IMR-90 (cell line): ENCODE measurements at regions not wholly inside any gene's neighbourhood (a gene's known extent, or its start where the extent isn't known, plus 50 kb on each side); places are given as distances from the start of the nearest gene placed in this dataset.

ENCODE experiments used
- ATAC-seq: fragments of 200-7000 bp; cut with Tn5 transposase; 2 replicates; pipeline ENCODE4 v1.9.1; 2020; ENCODE audit warnings: low read depth, mild to moderate bottlenecking, moderate library complexity
- BruUV-seq: library from RNA; stranded (reverse); fragments of 400-500 nt; replicated peaks from 2 replicates; lab custom pipeline; 2021; lab: Mats Ljungman, UMichigan
- CTCF ChIA-PET: fragments of 300-600 bp; formaldehyde crosslinking; extraction: SDS; loops from one replicate; lab custom pipeline; 2021; ENCODE audit warnings: antibody characterized with exemption; lab: Yijun Ruan, JAX
- POLR2A ChIA-PET: fragments of 300-600 bp; sonication (Branson Sonifier 250); formaldehyde crosslinking; loops from one replicate; lab custom pipeline; 2022; ENCODE audit warnings: antibody characterized with exemption; ENCODE audit not compliant: unreplicated experiment; lab: Charles Lee
- DNase-seq: peaks from one replicate; pipeline ENCODE4 v3.0.0; 2013
- H2AFZ ChIP-seq: replicated peaks from 2 replicates; pipeline ENCODE3; 2013; ENCODE audit warnings: low read length, mild to moderate bottlenecking; ENCODE audit not compliant: poor library complexity
- H2AK5ac ChIP-seq: 2 replicates; pipeline ENCODE4 v1.6.1; 2013; ENCODE audit warnings: low read depth, low read length, inconsistent platforms
- H2AK9ac ChIP-seq: replicated peaks from 2 replicates; pipeline ENCODE3; 2013; ENCODE audit warnings: mild to moderate bottlenecking, low read depth, low read length, moderate library complexity; ENCODE audit not compliant: poor library complexity
- H2BK120ac ChIP-seq: 2 replicates; pipeline ENCODE4 v1.6.1; 2013; ENCODE audit warnings: low read depth, low read length, inconsistent platforms
- H2BK15ac ChIP-seq: 3 replicates; pipeline ENCODE4 v1.6.1; 2013; ENCODE audit warnings: low read depth, low read length, inconsistent platforms
- H2BK20ac ChIP-seq: 2 replicates; pipeline ENCODE4 v1.6.1; 2013; ENCODE audit warnings: low read depth, mild to moderate bottlenecking, inconsistent platforms, low read length, moderate library complexity
- H2BK5ac ChIP-seq: 2 replicates; pipeline ENCODE4 v1.6.1; 2013; ENCODE audit warnings: mild to moderate bottlenecking, low read depth, low read length, inconsistent platforms; ENCODE audit not compliant: poor library complexity, severe bottlenecking
- H3K14ac ChIP-seq: replicated peaks from 2 replicates; pipeline ENCODE4 v1.6.1; 2013; ENCODE audit warnings: low read depth, low read length, inconsistent platforms
- H3K18ac ChIP-seq: 2 replicates; pipeline ENCODE4 v1.6.1; 2013; ENCODE audit warnings: low read depth, low read length, control low read depth
- H3K23ac ChIP-seq: 2 replicates; pipeline ENCODE4 v1.6.1; 2013; ENCODE audit warnings: low read depth, low read length, inconsistent platforms
- H3K27ac ChIP-seq: 2 replicates; pipeline ENCODE4 v1.5.1; 2013; ENCODE audit warnings: mild to moderate bottlenecking, control low read depth, low read length; ENCODE audit not compliant: insufficient read depth
- H3K27me3 ChIP-seq: 2 replicates; pipeline ENCODE4 v1.6.1; 2013; ENCODE audit warnings: low read length; ENCODE audit not compliant: control insufficient read depth, insufficient read depth
- H3K36me3 ChIP-seq: 2 replicates; pipeline ENCODE4 v1.6.1; 2013; ENCODE audit warnings: low read length, mixed read lengths; ENCODE audit not compliant: control insufficient read depth, insufficient read depth
- H3K4ac ChIP-seq: 2 replicates; pipeline ENCODE4 v1.6.1; 2013; ENCODE audit warnings: low read depth, low read length, inconsistent platforms
- H3K4me1 ChIP-seq: 2 replicates; pipeline ENCODE4 v1.6.1; 2013; ENCODE audit warnings: low read length, mixed read lengths; ENCODE audit not compliant: control insufficient read depth, insufficient read depth
- H3K4me2 ChIP-seq: 2 replicates; pipeline ENCODE4 v1.6.1; 2013; ENCODE audit warnings: low read depth, mild to moderate bottlenecking, control low read depth, low read length, moderate library complexity
- H3K4me3 ChIP-seq: 2 replicates; pipeline ENCODE4 v1.5.1; 2013; ENCODE audit warnings: low read depth, mild to moderate bottlenecking, control low read depth, low read length, moderate library complexity; ENCODE audit not compliant: insufficient read depth
- H3K56ac ChIP-seq: 2 replicates; pipeline ENCODE4 v1.6.1; 2013; ENCODE audit warnings: low read length, inconsistent platforms; ENCODE audit not compliant: insufficient read depth; ENCODE audit errors: extremely low read depth
- H3K79me1 ChIP-seq, 2 experiments: 2 replicates each; pipeline ENCODE4 v1.6.1; 2013; ENCODE audit warnings: low read length in 2 of 2, inconsistent platforms in 1 of 2, low read depth in 1 of 2
- H3K9ac ChIP-seq: 2 replicates; pipeline ENCODE4 v1.6.1; 2013; ENCODE audit warnings: low read depth, low read length, control low read depth
- H3K9me1 ChIP-seq: 2 replicates; pipeline ENCODE4 v1.6.1; 2013; ENCODE audit warnings: low read length, inconsistent platforms; ENCODE audit not compliant: insufficient read depth
- H3K9me3 ChIP-seq: 2 replicates; pipeline ENCODE4 v1.6.1; 2013; ENCODE audit warnings: low read length; ENCODE audit not compliant: control insufficient read depth, insufficient read depth
- H4K20me1 ChIP-seq: 2 replicates; pipeline ENCODE4 v1.6.1; 2013; ENCODE audit warnings: low read length, inconsistent platforms; ENCODE audit not compliant: insufficient read depth
- H4K5ac ChIP-seq: 2 replicates; pipeline ENCODE4 v1.6.1; 2013; ENCODE audit warnings: mild to moderate bottlenecking, low read depth, low read length, control low read depth
- H4K8ac ChIP-seq, 2 experiments: 2 replicates each; pipeline ENCODE4 v1.6.1; 2013; ENCODE audit warnings: low read depth in 2 of 2, low read length in 2 of 2, control low read depth in 1 of 2, inconsistent platforms in 1 of 2
- H4K91ac ChIP-seq: 2 replicates; pipeline ENCODE4 v1.6.1; 2013; ENCODE audit warnings: low read depth, low read length, inconsistent platforms; ENCODE audit not compliant: insufficient read depth
- CHD1 ChIP-seq: IDR thresholded peaks from 2 replicates; pipeline ENCODE4 v1.6.1; 2012; ENCODE audit warnings: low read depth, low read length, improper control_type of control experiment
- CTCF ChIP-seq: conservative IDR thresholded peaks from 2 replicates; pipeline ENCODE4 v1.5.1; 2012; ENCODE audit warnings: mild to moderate bottlenecking, low read depth, low read length, improper control_type of control experiment
- FOS ChIP-seq: fragments of 150-350 bp; IDR thresholded peaks from 2 replicates; pipeline ENCODE4 v1.6.1; 2016; ENCODE audit warnings: low read depth, low read length
- MAFK ChIP-seq: IDR thresholded peaks from 2 replicates; pipeline ENCODE4 v1.6.1; 2012; ENCODE audit warnings: low read depth, low read length, improper control_type of control experiment
- MAZ ChIP-seq: IDR thresholded peaks from 2 replicates; pipeline ENCODE4 v1.6.1; 2012; ENCODE audit warnings: low read depth, mild to moderate bottlenecking, low read length, improper control_type of control experiment, moderate library complexity, borderline replicate concordance
- NFE2L2 ChIP-seq: fragments of 150-350 bp; IDR thresholded peaks from 2 replicates; pipeline ENCODE4 v1.6.1; 2016; ENCODE audit warnings: low read depth, mild to moderate bottlenecking, low read length
- RAD21 ChIP-seq: IDR thresholded peaks from 2 replicates; pipeline ENCODE4 v1.6.1; 2012; ENCODE audit warnings: low read length, improper control_type of control experiment
- SMC3 ChIP-seq: fragments of 150-350 bp; IDR thresholded peaks from 2 replicates; pipeline ENCODE4 v1.6.1; 2016; ENCODE audit warnings: low read depth, mild to moderate bottlenecking, antibody characterized with exemption, low read length, moderate library complexity
- USF2 ChIP-seq: fragments of 150-350 bp; IDR thresholded peaks from 2 replicates; pipeline ENCODE4 v1.6.1; 2017; ENCODE audit warnings: mild to moderate bottlenecking, antibody characterized with exemption, low read length, low read depth
- WGBS, 2 experiments: methylation state at CpG; one replicate each; pipeline versions ENCODE4 v1.1.5 to v1.1.7; 2013; ENCODE audit warnings: missing lambda C conversion rate in 2 of 2; ENCODE audit not compliant: insufficient read length in 1 of 2; ENCODE audit errors: extremely low coverage in 2 of 2; 5-methylcytosine and 5-hydroxymethylcytosine counted together
- dilution Hi-C: fragments of 300-500 bp; cut with HindIII; formaldehyde crosslinking; loops from one replicate; pipeline ENCODE4 v1.14.3; 2018; ENCODE audit warnings: low sequenced_read_pairs; ENCODE audit not compliant: unreplicated experiment
- in situ Hi-C: fragments of 300-500 bp; cut with MboI; formaldehyde crosslinking; loops from 3 replicates; pipeline ENCODE4 v1.14.3; 2019; ENCODE audit warnings: low sequenced_read_pairs, inconsistent platforms, mixed read lengths
- intact Hi-C: fragments of 100-400 bp; cut with micrococcal nuclease; formaldehyde crosslinking; loops from 2 replicates; pipeline ENCODE4 v1.10.0; 2022

- BruUV-seq: no TSS peak
- ATAC-seq: no peak
- TF ChIP-seq NFE2L2 (no peak), SMC3 (no peak), MAZ (no peak), USF2 (no peak), RAD21 (no peak), FOS (no peak), MAFK (no peak), CHD1 (no peak), CTCF (no peak)
Measured at GRCh38 chr6:98650941-98651340, 183.4 kb upstream of the POU3F2 start.

More at GRCh38 chr6:98650941-98651340, 183.4 kb upstream of the POU3F2 start:
- H2AFZ ChIP-seq: no peak overlapping the region
- no peaks in the 10 kb centered on the region for H3K4me1 ChIP-seq
- no peak overlapping the region for H2BK5ac ChIP-seq
- no peak overlapping the region for H3K27ac ChIP-seq
- H4K20me1 ChIP-seq: no peaks in the 10 kb centered on the region
- no peak overlapping the region for H2BK15ac ChIP-seq
- H3K56ac ChIP-seq: no peak overlapping the region
- H3K23ac ChIP-seq: no peak overlapping the region
- no peaks in the 10 kb centered on the region for H3K27me3 ChIP-seq
- H4K5ac ChIP-seq: no peak overlapping the region
- ChIA-PET CTCF (interaction anchor here (0.9 kb wide), 1 partner anchor 10 kb away, joined by 3 read pairs; no protein-coding TSS in a partner anchor), POLR2A (no interaction called here)
- dilution Hi-C loops: no loop called here
- no peak overlapping the region for H2AK5ac ChIP-seq
- in situ Hi-C loops: no loop called here
- no CpG with 5 or more reads among the region's 3 CpGs for WGBS, 2 experiments
- intact Hi-C loops: no loop called here
- H2BK120ac ChIP-seq: no peak overlapping the region
- no peaks in the 10 kb centered on the region for H3K36me3 ChIP-seq
- no peak overlapping the region for H2BK20ac ChIP-seq
- H3K4me2 ChIP-seq: no peak overlapping the region
- H3K9me3 ChIP-seq: no peaks in the 10 kb centered on the region
- no peak overlapping the region for H4K8ac ChIP-seq
- H3K18ac ChIP-seq: no peak overlapping the region
- no peak overlapping the region for H3K14ac ChIP-seq
- no peak overlapping the region for H2AK9ac ChIP-seq
- no peak for DNase-seq
- H3K9ac ChIP-seq: no peak overlapping the region
- H4K91ac ChIP-seq: no peak overlapping the region
- no peak overlapping the region for H3K4ac ChIP-seq
- no peak overlapping the region for H3K4me3 ChIP-seq
- no peaks in the 10 kb centered on the region for H3K9me1 ChIP-seq
- H3K79me1 ChIP-seq: no peaks in the 10 kb centered on the region
